HTR-8/SVneo (cell line): ENCODE measurements at regions not wholly inside any gene's neighbourhood (a gene's known extent, or its start where the extent isn't known, plus 50 kb on each side); places are given as distances from the start of the nearest gene placed in this dataset.

Experiments used
- DNase-seq: peaks from one replicate; pipeline ENCODE4 v3.0.0; 2011; ENCODE audit warnings: low spot score, mixed read lengths; ENCODE audit not compliant: insufficient read length
- FAIRE-seq: peaks from 2 replicates; lab custom pipeline; 2011; peaks lifted over from hg19 to GRCh38; lab: Jason Lieb, UNC

GRCh38 chr18:75656035-75656434 lies 228.5 kb upstream of the SMIM21 start:
- no peak for FAIRE-seq
- DNase-seq: no peak

- FAIRE-seq: no peak
- no peak for DNase-seq
Observed at GRCh38 chr18:75654851-75655751, 227.6 kb upstream of the SMIM21 start.

- DNase-seq (no peak), FAIRE-seq (no peak)
Observed at GRCh38 chr18:75654386-75654785, 226.9 kb upstream of the SMIM21 start.

- FAIRE-seq: no peak
- no peak for DNase-seq
Observed at GRCh38 chr18:75652528-75652927, 225.0 kb upstream of the SMIM21 start.

GRCh38 chr18:75644871-75645270 lies 217.4 kb upstream of the SMIM21 start:
- FAIRE-seq (no peak), DNase-seq (no peak)

GRCh38 chr18:75643083-75643482 lies 215.6 kb upstream of the SMIM21 start:
- FAIRE-seq (no peak), DNase-seq (no peak)

GRCh38 chr18:75639472-75639831 lies 211.9 kb upstream of the SMIM21 start:
- FAIRE-seq (no peak), DNase-seq (no peak)

GRCh38 chr18:75638776-75639471 lies 211.4 kb upstream of the SMIM21 start:
- no peak for FAIRE-seq

GRCh38 chr18:75638223-75638775 lies 210.8 kb upstream of the SMIM21 start:
- DNase-seq: no peak
- FAIRE-seq: no peak

More at GRCh38 chr18:75638776-75639471, 211.4 kb upstream of the SMIM21 start:
- no peak for DNase-seq

GRCh38 chr18:75635096-75635495 lies 207.6 kb upstream of the SMIM21 start:
- FAIRE-seq (no peak), DNase-seq (no peak)

- FAIRE-seq (no peak), DNase-seq (no peak)
Observed at GRCh38 chr18:75625966-75626365, 198.5 kb upstream of the SMIM21 start.

- FAIRE-seq: no peak
- no peak for DNase-seq
Observed at GRCh38 chr18:75624869-75625268, 197.4 kb upstream of the SMIM21 start.

- no peak for FAIRE-seq
Observed at GRCh38 chr18:75621818-75622217, 194.3 kb upstream of the SMIM21 start.

GRCh38 chr18:75618146-75618545 lies 190.6 kb upstream of the SMIM21 start:
- FAIRE-seq (no peak), DNase-seq (no peak)

More at GRCh38 chr18:75621818-75622217, 194.3 kb upstream of the SMIM21 start:
- no peak for DNase-seq

- DNase-seq (no peak), FAIRE-seq (no peak)
Observed at GRCh38 chr18:75612456-75612855, 185.0 kb upstream of the SMIM21 start.

- DNase-seq: no peak
- FAIRE-seq: no peak
Observed at GRCh38 chr18:75607701-75608100, 180.2 kb upstream of the SMIM21 start.

GRCh38 chr18:75592527-75592926 lies 165.0 kb upstream of the SMIM21 start:
- FAIRE-seq: no peak
- no peak for DNase-seq

GRCh38 chr18:75588412-75588811 lies 160.9 kb upstream of the SMIM21 start:
- no peak for DNase-seq
- FAIRE-seq: no peak

GRCh38 chr18:75587131-75587530 lies 159.6 kb upstream of the SMIM21 start:
- no peak for DNase-seq

GRCh38 chr18:75586130-75586889 lies 158.8 kb upstream of the SMIM21 start:
- DNase-seq (no peak), FAIRE-seq (no peak)

More at GRCh38 chr18:75587131-75587530, 159.6 kb upstream of the SMIM21 start:
- FAIRE-seq: no peak
